Activated T-cell treated with anti-CD3 and anti-CD28 coated beads, Interleukin-2, amount 50 U/mL, for 24 hours (primary cell): ENCODE measurements at regions not wholly inside any gene's neighbourhood (a gene's known extent, or its start where the extent isn't known, plus 50 kb on each side); places are given as distances from the start of the nearest gene placed in this dataset.
"Not testable (repeated sequence)": the region's sequence is repeated elsewhere in the genome, so short reads cannot be mapped to it uniquely, and the experiment has no call there.

Source experiments
- DNase-seq: peaks from one replicate; pipeline ENCODE4 v3.0.0-alpha.2; 2020
- H3K27ac Mint-ChIP-seq: 2 replicates; pipeline ENCODE4 v1.8.0; 2020; ENCODE audit warnings: mild to moderate bottlenecking, mixed read lengths
- H3K27me3 Mint-ChIP-seq: 2 replicates; pipeline ENCODE4 v1.8.0; 2020; ENCODE audit warnings: mixed read lengths
- H3K36me3 Mint-ChIP-seq: 2 replicates; pipeline ENCODE4 v1.8.0; 2020; ENCODE audit warnings: low read depth, mixed read lengths
- H3K4me1 Mint-ChIP-seq: 2 replicates; pipeline ENCODE4 v1.8.0; 2020; ENCODE audit warnings: low read depth, mixed read lengths
- H3K4me3 Mint-ChIP-seq: 2 replicates; pipeline ENCODE4 v1.8.0; 2020; ENCODE audit warnings: mild to moderate bottlenecking, moderate library complexity, mixed read lengths
- H3K9me3 Mint-ChIP-seq: 2 replicates; pipeline ENCODE4 v1.8.0; 2020; ENCODE audit warnings: mixed read lengths

DNA sequence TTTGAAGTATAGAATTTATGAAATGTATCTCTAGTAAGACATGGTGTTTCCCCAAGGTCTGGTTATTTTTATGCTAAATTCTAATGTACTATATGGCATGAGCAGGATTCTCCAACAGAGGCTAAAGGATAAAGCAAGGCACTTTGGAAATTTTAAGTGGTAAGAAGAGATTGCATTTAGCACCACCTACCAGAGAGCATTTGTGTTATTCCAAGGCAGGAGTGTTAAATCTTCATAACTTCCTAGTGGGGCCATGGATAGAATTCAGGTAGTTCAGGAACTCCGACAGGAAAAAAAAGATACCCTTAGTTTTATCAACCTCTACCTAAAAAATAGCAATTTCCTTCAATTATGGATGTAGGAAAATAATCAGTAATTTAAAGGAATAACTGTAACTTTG lies 497.4 kb upstream of the CRIM1 start:
- no peak for DNase-seq
- Mint-ChIP-seq H3K4me3 (no peak overlapping the region), H3K4me1 (no peaks in the 10 kb centered on the region), H3K36me3 (no peaks in the 10 kb centered on the region), H3K27me3 (peaks cover 20% of the 10 kb centered on the region), H3K27ac (no peak overlapping the region), H3K9me3 (no peaks in the 10 kb centered on the region)

DNA sequence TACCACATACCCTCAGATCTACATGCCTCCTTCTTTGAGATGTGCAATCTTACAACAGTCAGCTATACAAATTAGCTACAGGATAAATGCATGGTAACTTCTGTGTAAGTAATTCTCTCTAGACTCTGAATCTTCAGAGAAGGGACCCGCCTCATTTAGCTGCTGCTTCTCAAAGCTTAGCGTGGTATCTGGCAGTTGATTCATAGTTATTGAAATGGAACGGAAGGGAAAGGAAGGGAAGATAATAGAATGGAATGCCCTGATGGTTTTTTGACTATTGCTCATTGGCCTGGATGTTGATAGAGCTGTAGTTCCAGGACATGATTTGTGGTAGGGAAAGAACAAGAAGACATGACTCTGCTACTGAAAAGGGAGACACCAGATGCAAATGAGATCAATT lies 498.1 kb upstream of the CRIM1 start:
- Mint-ChIP-seq H3K9me3 (no peaks in the 10 kb centered on the region), H3K4me3 (no peak overlapping the region), H3K27ac (no peak overlapping the region), H3K4me1 (no peaks in the 10 kb centered on the region), H3K36me3 (no peaks in the 10 kb centered on the region), H3K27me3 (peaks cover 15% of the 10 kb centered on the region)
- no peak for DNase-seq

DNA sequence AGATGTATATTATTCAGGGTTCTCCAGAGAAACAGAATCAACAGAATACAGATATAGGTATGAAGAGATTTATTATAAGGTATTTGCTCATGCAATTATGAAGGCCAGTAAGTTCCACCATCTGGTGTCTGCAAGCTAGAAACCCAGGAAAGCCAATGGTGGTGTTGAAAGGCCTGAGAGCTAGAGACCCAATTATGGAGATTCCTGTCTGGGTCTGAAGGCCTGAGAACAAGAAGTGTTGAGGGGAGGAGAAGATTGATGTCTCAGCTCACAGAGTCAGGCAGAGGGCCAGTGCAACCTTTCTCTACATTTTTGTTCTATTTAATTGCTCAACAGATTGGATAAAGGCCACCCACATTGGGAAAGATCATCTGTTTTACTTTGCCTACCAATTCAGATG lies 524.2 kb upstream of the CRIM1 start:
- Mint-ChIP-seq H3K9me3 (no peaks in the 10 kb centered on the region), H3K4me1 (no peaks in the 10 kb centered on the region), H3K27me3 (peaks cover 3% of the 10 kb centered on the region), H3K4me3 (no peak overlapping the region), H3K36me3 (no peaks in the 10 kb centered on the region), H3K27ac (no peak overlapping the region)
- no peak for DNase-seq

DNA sequence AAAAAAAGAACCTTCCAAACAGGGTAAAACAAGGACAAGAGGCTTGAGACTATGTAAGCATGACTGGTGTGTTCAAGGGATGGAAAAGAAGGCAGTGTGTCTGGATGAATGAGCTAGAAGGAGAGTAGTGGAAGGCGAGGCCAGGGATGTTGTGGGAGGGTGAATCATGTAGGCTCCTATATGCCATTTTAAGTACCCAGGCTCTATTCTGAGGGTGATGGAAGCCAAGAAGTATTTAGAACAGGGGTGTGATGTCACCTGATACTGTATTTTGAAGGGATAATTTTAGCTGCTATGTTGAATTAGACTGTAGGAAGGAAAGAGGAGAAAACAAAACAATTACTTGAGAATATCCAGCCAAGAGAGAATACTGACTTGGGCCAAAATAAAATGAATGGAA lies 524.7 kb upstream of the CRIM1 start:
- H3K27me3 Mint-ChIP-seq = peaks cover 3% of the 10 kb centered on the region
- no peak overlapping the region for H3K27ac Mint-ChIP-seq
- H3K9me3 Mint-ChIP-seq = no peaks in the 10 kb centered on the region
- no peak for DNase-seq
- no peaks in the 10 kb centered on the region for H3K4me1 Mint-ChIP-seq
- no peaks in the 10 kb centered on the region for H3K36me3 Mint-ChIP-seq
- no peak overlapping the region for H3K4me3 Mint-ChIP-seq

DNA sequence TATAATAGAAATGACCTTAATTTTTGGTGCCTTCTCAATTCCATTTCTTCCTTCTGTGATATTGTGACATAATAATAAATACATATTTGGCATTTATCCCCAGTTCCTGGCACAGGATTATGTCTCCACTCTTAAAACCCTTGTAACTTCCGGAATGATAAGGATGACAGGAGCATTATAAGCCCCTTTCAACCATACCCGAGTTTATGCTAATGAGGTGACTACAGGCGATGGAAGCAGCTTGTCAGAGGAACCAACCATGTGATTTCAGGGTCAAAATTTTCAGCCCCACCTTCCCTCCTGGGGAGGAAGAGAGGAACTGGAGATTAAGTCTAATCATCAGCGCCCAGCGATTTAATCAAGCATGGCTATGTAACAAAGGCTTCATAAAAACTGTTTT lies 528.5 kb upstream of the CRIM1 start:
- no peak overlapping the region for H3K4me3 Mint-ChIP-seq
- H3K27ac Mint-ChIP-seq = no peak overlapping the region
- no peaks in the 10 kb centered on the region for H3K9me3 Mint-ChIP-seq
- no peak for DNase-seq
- H3K36me3 Mint-ChIP-seq = no peaks in the 10 kb centered on the region
- H3K4me1 Mint-ChIP-seq = no peaks in the 10 kb centered on the region
- peaks cover 3% of the 10 kb centered on the region for H3K27me3 Mint-ChIP-seq

DNA sequence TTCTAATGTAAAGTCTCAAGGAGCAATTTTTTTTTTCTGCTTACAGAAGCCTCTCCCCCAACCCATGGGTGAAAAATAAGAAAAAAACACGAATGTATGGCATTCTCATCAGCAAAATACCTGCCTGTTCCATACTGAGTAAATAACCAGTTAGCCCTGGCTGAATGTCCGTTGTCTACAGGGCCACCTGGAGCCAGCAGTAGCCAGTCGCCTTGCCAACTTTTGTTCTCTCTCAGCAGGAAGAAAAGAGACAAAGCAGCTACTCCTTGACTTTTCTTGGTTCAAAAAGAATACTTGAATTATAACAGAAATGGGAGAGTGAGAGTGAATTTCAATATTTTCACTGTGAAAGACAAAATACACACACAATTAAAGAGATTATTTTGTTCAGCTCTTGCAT lies 532.9 kb upstream of the CRIM1 start:
- no peak for DNase-seq
- no peaks in the 10 kb centered on the region for H3K4me1 Mint-ChIP-seq
- H3K9me3 Mint-ChIP-seq = no peaks in the 10 kb centered on the region
- peaks cover 7% of the 10 kb centered on the region for H3K27me3 Mint-ChIP-seq
- no peak overlapping the region for H3K27ac Mint-ChIP-seq
- no peak overlapping the region for H3K4me3 Mint-ChIP-seq
- no peaks in the 10 kb centered on the region for H3K36me3 Mint-ChIP-seq

DNA sequence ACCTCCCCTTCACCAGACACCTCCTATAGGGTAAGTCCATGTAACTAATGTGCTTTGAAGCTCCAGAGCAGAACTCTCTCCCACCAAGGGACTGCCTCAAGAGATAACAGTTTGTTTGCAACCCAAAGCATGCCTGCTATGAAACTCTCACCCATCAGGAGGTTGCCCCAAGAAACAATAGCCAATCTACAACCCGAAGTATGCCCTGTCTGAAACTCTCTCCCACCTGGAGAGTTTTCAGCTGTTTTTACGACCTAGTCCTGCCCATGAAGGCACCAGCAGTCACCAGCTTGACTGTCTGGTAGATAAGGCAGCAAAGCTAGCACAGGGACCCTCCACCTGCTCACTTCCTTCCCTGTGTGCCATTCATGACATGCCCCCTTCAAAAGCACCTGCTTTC lies 533.9 kb upstream of the CRIM1 start:
- Mint-ChIP-seq H3K27ac (no peak overlapping the region), H3K4me3 (no peak overlapping the region), H3K9me3 (no peaks in the 10 kb centered on the region), H3K27me3 (peaks cover 5% of the 10 kb centered on the region), H3K4me1 (no peaks in the 10 kb centered on the region), H3K36me3 (no peaks in the 10 kb centered on the region)
- DNase-seq = no peak

DNA sequence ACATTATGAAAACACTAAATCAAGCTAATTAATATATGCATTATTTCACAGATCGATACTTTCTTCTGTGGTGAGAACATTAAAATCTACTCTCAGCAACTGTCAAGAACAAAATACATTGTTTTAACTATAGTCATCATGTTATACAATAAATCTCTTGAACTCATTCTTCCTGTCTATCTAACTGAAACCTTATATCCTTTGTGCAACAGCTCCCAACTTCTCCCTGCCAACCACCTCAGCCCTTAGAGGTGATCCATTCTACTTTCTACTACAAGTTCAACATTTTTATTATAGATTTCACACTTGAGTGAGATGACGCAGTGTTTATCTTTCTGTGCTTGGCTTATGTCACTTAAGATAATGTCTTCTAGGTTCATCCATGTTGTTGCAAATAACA lies 535.2 kb upstream of the CRIM1 start:
- H3K36me3 Mint-ChIP-seq = no peaks in the 10 kb centered on the region
- H3K27me3 Mint-ChIP-seq = peaks cover 9% of the 10 kb centered on the region
- H3K9me3 Mint-ChIP-seq = no peaks in the 10 kb centered on the region
- DNase-seq = no peak
- no peaks in the 10 kb centered on the region for H3K4me1 Mint-ChIP-seq
- H3K27ac Mint-ChIP-seq = no peak overlapping the region
- H3K4me3 Mint-ChIP-seq = no peak overlapping the region

DNA sequence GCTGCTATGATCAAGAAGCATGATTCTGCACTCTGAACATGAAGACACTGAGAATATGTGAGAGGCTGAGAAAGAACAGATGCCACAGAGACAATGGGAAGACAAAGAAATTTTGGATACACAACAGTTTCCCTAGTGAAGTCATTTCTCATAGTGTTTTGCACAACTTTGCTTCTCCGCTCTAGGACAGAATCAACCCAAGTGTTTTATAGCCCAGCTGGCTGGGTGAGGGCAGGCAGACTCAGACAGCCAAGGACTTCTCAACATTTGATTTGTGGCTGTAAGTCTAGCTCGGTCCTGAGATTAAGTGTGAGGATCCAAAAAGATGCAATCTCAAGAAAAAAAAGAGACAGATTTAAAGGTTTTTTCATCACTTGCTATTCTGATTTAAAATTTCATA lies 536.5 kb upstream of the CRIM1 start:
- Mint-ChIP-seq H3K36me3 (no peaks in the 10 kb centered on the region), H3K4me3 (no peak overlapping the region), H3K9me3 (no peaks in the 10 kb centered on the region), H3K27me3 (peaks cover 9% of the 10 kb centered on the region), H3K27ac (no peak overlapping the region), H3K4me1 (no peaks in the 10 kb centered on the region)
- DNase-seq = no peak

DNA sequence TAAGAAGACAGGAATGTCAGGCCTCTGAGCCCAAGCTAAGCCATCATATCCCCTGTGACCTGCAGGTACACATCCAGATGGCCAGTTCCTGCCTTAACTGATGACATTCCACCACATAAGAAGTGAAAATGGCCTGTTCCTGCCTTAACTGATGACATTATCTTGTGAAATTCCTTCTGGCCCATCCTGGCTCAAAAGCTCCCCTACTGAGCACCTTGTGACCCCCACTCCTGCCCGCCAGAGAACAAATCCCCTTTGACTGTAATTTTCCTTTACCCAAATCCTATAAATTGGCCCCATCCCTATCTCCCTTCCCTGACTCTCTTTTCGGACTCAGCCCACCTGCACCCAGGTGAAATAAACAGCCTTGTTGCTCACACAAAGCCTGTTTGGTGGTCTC lies 537.2 kb upstream of the CRIM1 start:
- not testable (repeated sequence) for H3K9me3 Mint-ChIP-seq, DNase-seq, H3K27ac Mint-ChIP-seq, H3K4me1 Mint-ChIP-seq, H3K27me3 Mint-ChIP-seq, H3K4me3 Mint-ChIP-seq, H3K36me3 Mint-ChIP-seq

DNA sequence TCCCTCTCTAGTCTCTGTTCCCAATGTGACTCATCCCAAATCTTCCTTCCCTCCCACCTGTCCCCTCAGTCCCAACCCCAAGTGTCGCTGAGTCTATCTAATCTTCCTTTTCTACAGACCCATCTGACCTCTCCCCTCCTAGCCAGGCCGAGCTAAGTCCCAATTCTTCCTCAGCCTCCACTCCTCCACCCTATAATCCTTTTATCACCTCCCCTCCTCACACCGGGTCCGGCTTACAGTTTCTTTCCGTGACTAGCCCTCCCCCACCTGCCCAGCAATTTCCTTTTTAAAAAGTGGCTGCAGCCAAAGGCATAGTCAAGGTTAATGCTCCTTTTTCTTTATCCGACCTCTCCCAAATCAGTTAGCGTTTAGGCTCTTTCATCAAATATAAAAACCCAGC lies 541.0 kb upstream of the CRIM1 start:
- not testable (repeated sequence) for H3K36me3 Mint-ChIP-seq, H3K4me3 Mint-ChIP-seq, H3K27ac Mint-ChIP-seq, DNase-seq, H3K27me3 Mint-ChIP-seq, H3K4me1 Mint-ChIP-seq, H3K9me3 Mint-ChIP-seq

DNA sequence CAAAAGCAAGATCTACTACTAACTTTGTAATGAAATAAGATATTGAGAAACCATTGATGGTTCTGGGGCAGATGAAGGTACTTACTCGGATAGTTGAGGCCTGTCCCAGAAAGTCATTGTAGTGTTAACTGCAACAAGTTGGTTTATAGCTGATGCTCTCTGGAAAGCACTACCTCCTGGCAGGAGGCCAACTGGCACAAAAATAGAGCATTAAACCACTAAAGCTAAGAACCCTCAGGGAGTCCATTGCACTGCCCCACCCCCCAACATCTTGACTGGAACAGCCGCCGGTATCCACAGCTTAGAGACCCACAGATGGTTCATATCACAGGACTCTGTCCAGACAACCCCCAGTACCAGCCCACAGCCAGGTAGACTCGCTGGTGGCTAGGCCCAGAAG lies 552.5 kb upstream of the CRIM1 start:
- Mint-ChIP-seq H3K27ac (no peak overlapping the region), H3K27me3 (no peaks in the 10 kb centered on the region), H3K4me3 (no peak overlapping the region), H3K9me3 (no peaks in the 10 kb centered on the region), H3K4me1 (no peaks in the 10 kb centered on the region), H3K36me3 (no peaks in the 10 kb centered on the region)
- no peak for DNase-seq

DNA sequence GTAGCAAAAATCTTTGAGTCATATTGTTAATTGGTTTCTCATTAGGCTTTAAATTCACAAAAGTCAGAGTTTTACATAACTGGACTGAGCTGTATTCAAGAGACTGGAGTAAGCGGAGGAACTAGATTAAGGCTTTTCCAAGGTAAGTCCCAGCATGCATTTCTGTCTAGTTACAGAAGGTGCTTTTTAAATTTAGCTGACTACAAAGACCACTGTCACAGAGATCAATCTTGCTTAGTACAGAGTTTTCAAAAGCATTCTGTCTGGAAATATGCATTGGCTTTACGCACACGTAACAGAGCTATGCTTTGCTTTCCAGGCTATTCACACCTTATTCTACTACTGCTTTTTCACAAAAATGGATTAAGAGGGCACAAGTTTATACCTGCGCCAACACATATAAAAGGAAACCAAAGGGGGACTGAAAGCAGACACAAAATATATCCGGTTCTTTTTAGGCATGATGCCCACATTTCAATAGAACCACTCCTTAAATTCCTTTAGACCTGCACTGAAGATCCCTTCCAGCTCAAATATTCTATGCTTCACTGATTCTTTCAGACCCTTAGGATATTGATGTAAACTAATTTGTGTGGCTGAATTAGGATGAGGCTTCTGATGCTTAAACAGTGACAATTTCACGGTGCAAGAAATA lies 560.7 kb upstream of the CRIM1 start:
- Mint-ChIP-seq H3K4me1 (no peaks in the 10 kb centered on the region), H3K27ac (no peak overlapping the region), H3K36me3 (no peaks in the 10 kb centered on the region), H3K9me3 (peaks cover 3% of the 10 kb centered on the region), H3K4me3 (no peak overlapping the region), H3K27me3 (peaks cover 4% of the 10 kb centered on the region)
- no peak for DNase-seq

DNA sequence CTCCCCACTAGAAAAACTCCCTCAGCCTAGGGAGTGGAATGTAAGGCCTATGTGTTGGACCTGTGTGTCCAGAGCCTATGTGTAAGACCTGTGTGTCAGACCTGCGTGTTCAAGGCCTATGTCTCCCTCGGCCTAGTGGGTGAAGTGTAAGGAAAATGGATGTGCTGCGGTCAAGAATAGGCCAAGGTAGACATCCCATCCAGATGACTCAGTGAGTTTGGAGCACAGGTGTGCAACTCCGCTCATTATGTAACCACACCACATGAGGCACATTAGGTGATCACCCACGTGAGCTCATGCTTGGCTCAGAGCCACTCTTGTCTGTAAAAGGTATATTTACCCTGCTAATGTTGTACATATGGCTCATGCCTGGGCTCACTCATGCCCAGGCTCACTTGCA lies 565.3 kb upstream of the CRIM1 start:
- H3K4me3 Mint-ChIP-seq = no peak overlapping the region
- no peak overlapping the region for H3K27ac Mint-ChIP-seq
- H3K27me3 Mint-ChIP-seq = peaks cover 2% of the 10 kb centered on the region
- H3K36me3 Mint-ChIP-seq = no peaks in the 10 kb centered on the region
- no peak for DNase-seq
- H3K4me1 Mint-ChIP-seq = no peaks in the 10 kb centered on the region
- peaks cover 11% of the 10 kb centered on the region for H3K9me3 Mint-ChIP-seq

DNA sequence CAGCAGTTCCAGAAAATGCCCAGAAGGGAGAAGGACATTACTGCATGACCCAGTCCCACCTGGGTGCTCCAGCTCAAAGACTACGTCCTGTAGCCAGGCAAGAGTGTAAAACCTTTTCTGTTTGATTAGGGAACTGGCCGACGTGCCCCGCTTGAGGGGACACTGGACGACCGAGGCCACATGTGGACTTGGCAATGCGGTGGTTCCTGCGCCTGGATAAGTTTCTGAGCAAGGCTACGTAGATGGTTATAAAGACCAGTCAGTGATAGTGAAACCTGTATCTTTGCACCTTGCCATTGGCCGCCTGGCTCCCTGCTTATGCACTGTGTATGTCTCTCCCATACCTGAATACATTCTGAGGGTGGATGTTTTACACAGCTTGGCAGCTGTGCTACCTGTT lies 567.0 kb upstream of the CRIM1 start:
- DNase-seq = no peak
- Mint-ChIP-seq H3K27me3 (no peaks in the 10 kb centered on the region), H3K4me1 (no peaks in the 10 kb centered on the region), H3K4me3 (no peak overlapping the region), H3K9me3 (peaks cover 11% of the 10 kb centered on the region), H3K27ac (no peak overlapping the region), H3K36me3 (no peaks in the 10 kb centered on the region)

DNA sequence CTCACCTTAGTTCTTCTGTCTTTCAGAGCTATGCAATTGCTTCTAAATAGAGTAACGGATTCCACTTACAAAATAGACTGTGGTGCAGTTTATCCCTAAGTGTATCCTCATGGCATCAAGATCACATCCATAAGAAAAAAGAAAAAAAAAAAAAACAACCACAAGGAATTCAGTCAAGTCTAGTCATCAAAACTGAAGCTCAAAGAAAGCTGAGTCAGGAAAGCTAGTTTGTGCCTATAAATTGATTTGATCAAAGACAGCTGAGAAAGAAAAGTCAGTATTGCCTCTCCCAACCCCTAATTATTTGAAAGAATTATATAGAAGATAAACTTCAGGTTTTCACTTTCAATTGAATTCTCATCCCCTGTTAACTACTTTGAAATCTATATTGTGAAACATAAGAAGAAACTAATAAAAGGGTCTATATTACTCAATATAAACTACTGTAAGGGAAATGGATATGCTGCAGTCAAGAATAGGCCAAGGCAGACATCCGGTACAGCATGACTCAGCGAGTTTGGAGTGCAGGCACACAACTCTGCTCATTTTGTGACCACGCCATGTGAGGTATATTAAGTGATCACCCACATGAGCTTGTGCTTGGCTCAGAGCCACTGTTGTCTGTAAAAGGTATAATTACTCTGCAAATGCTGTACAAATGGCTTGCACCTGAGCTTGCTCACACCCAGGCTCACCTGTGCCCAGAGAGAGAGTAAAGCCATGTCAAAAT lies 568.1 kb upstream of the CRIM1 start:
- H3K9me3 Mint-ChIP-seq = peaks cover 11% of the 10 kb centered on the region
- no peak overlapping the region for H3K27ac Mint-ChIP-seq
- H3K4me1 Mint-ChIP-seq = no peaks in the 10 kb centered on the region
- no peak overlapping the region for H3K4me3 Mint-ChIP-seq
- H3K27me3 Mint-ChIP-seq = no peaks in the 10 kb centered on the region
- H3K36me3 Mint-ChIP-seq = no peaks in the 10 kb centered on the region
- no peak for DNase-seq
